LNCaP clone FGC (cell line): ENCODE measurements at regions not wholly inside any gene's neighbourhood (a gene's known extent, or its start where the extent isn't known, plus 50 kb on each side); places are given as distances from the start of the nearest gene placed in this dataset.

Experiments
- DNase-seq: peaks from one replicate; pipeline ENCODE4 v3.0.0-alpha.2; 2011; ENCODE audit warnings: low read depth
- H3K4me3 ChIP-seq: 2 replicates; pipeline ENCODE4 v1.5.1; 2011; ENCODE audit warnings: mild to moderate bottlenecking, low read depth, low read length, control low read depth
- TF ChIP-seq, protein P1 (sequence below): IDR thresholded peaks from 2 replicates; pipeline ENCODE4 v1.5.1; 2012; ENCODE audit warnings: mild to moderate bottlenecking; ENCODE audit not compliant: control insufficient read depth, insufficient read depth; ENCODE audit errors: extremely low read depth

DNA sequence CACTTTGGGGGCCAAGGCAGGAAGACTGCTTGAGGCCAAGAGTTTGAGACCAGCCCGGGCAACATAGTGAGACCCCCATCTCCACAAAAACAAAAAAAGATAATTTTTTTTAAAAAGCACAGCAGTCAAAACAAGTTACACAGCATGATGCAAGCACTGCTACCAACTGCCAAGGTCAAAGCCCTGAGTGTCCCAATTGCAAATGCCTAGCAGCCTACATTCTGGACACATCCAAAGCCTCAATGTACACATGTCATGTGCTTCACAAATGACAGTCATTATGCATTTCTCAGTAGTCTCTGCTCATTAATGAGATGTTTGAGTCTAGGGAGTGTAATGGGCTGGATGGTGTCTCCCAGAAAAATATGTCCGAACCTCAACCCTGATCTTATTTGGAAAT, 113.7 kb upstream of the CCND2 start:
- no peak overlapping the region for H3K4me3 ChIP-seq
- DNase-seq = no peak
- TF ChIP-seq, protein P1, sequence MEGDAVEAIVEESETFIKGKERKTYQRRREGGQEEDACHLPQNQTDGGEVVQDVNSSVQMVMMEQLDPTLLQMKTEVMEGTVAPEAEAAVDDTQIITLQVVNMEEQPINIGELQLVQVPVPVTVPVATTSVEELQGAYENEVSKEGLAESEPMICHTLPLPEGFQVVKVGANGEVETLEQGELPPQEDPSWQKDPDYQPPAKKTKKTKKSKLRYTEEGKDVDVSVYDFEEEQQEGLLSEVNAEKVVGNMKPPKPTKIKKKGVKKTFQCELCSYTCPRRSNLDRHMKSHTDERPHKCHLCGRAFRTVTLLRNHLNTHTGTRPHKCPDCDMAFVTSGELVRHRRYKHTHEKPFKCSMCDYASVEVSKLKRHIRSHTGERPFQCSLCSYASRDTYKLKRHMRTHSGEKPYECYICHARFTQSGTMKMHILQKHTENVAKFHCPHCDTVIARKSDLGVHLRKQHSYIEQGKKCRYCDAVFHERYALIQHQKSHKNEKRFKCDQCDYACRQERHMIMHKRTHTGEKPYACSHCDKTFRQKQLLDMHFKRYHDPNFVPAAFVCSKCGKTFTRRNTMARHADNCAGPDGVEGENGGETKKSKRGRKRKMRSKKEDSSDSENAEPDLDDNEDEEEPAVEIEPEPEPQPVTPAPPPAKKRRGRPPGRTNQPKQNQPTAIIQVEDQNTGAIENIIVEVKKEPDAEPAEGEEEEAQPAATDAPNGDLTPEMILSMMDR = no peak

DNA sequence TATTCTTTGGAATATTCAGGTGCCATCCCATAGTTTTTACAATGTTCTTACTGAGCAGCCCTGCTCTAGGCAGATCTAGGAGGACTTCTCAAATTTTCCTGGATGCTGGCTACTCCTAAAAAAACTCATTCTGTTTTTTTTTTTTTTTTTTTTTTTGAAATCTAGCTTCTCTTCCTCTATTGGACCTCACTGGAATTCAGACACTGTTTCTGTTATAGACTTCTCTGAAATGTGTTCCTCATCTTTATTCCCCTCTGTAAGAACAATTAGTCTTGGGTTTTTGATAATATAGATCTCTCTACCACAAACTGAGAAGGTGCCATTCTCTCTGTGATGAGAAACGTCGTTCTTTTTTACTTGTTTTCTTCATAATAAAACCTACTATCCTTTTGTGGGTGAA, 115.3 kb upstream of the CCND2 start:
- TF ChIP-seq, protein P1 = no peak
- H3K4me3 ChIP-seq = no peak overlapping the region
- DNase-seq = no peak

DNA sequence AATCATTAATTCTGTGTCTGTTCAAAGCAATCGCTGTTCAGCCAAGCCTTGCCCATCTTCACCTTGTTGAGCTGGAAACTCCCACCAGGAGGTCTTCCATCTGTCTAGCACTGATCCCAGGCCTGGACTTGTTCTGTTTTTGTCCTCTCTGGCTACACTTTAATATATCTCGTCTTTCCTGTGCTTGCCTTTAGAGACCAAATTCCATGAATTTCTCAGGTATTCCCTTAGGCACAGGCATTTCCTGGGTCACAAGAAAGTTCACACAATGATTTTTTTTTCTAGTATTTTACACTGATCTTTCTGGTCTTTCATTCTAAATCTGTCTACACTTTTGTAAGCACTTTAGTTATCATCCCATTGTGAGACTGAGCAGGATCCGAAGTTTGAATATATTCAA, 116.4 kb upstream of the CCND2 start:
- H3K4me3 ChIP-seq = no peak overlapping the region
- DNase-seq = no peak
- TF ChIP-seq, protein P1 = no peak

GRCh38 chr12:4156317-4156716, 117.2 kb upstream of the CCND2 start:
- TF ChIP-seq, protein P1 = no peak
- no peak for DNase-seq
- no peak overlapping the region for H3K4me3 ChIP-seq

GRCh38 chr12:4154672-4155225, 118.8 kb upstream of the CCND2 start:
- H3K4me3 ChIP-seq = no peak overlapping the region
- TF ChIP-seq, protein P1 = no peak
- DNase-seq = no peak

DNA sequence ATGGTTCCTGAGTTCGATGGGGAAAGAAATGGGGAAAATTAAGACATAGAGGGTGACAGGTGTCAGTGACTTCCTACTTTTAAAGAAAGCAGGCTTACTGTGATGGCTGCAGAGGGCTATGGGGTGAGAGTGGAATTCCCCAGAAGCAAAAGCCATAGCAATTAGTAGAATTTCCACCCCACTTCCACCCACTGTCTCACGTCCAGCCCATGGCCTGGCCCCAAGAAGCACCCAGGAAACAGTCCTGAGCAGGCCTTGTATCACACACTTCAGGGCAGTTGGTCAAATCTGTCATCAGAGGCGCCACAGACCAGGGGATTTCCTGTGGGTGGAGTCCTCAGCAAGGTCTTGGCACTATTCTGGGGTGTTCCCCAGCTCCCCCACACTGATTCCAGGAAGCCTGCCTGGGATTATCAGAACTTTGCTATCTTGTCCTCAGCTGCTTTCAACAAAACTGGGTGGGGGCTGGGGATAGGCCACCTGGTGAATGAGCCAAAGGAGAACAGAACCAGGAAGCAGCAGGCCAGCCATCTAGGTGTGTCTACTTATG, 120.1 kb upstream of the CCND2 start:
- TF ChIP-seq, protein P1 = no peak
- no peak for DNase-seq
- H3K4me3 ChIP-seq = no peak overlapping the region
